Transverse colon (tissue), 4 donors: ENCODE measurements at regions not wholly inside any gene's neighbourhood (a gene's known extent, or its start where the extent isn't known, plus 50 kb on each side); places are given as distances from the start of the nearest gene placed in this dataset.

Experiments used
- DNase-seq: peaks from one replicate; pipeline ENCODE4 v3.0.0-alpha.2; 2019
- H3K27ac ChIP-seq, 4 donors: fragments of 200-600 bp; sonication (generic); 2 replicates each; pipeline ENCODE4 v1.5.1; 2016 to 2018; ENCODE audit warnings: inconsistent platforms in 4 of 4
- H3K27me3 ChIP-seq: fragments of 200-600 bp; sonication (generic); 2 replicates; pipeline ENCODE4 v1.5.1; 2017; ENCODE audit warnings: inconsistent platforms
- H3K36me3 ChIP-seq, 4 donors: fragments of 200-600 bp; sonication (generic); 2 replicates each; pipeline ENCODE4 v1.5.1; 2017 to 2019; ENCODE audit warnings: inconsistent platforms in 4 of 4
- H3K4me1 ChIP-seq, 4 donors: fragments of 200-600 bp; sonication (generic); 2 replicates each; pipeline ENCODE4 v1.5.1; 2017 to 2020; ENCODE audit warnings: inconsistent platforms in 4 of 4
- H3K4me3 ChIP-seq, 4 donors: fragments of 200-600 bp; sonication (generic); 1 replicate in 1 of 4; 2 replicates in 3 of 4; pipeline versions ENCODE4 v1.5.1 to v1.6.1; 2017 to 2019; ENCODE audit warnings: inconsistent platforms in 4 of 4
- H3K9me3 ChIP-seq, 2 donors: fragments of 200-600 bp; sonication (generic); 2 replicates each; pipeline ENCODE4 v1.5.1; 2017 to 2019; ENCODE audit warnings: inconsistent platforms in 2 of 2
- EP300 ChIP-seq: sonication (generic); formaldehyde crosslinking; IDR thresholded peaks from one replicate; pipeline ENCODE4 v1.6.1; 2017; ENCODE audit warnings: antibody characterized with exemption, low read depth
- POLR2A ChIP-seq: fragments of 450-650 bp; IDR thresholded peaks from one replicate; pipeline ENCODE4 v1.6.1; 2016; ENCODE audit warnings: antibody characterized with exemption, mild to moderate bottlenecking, moderate library complexity
- POLR2AphosphoS5 ChIP-seq, 3 donors: sonication (generic); formaldehyde crosslinking; IDR thresholded peaks; one replicate each; pipeline ENCODE4 v1.6.1; 2016; ENCODE audit warnings: antibody characterized with exemption in 3 of 3
- WGBS, 2 donors: methylation state at CpG; one replicate each; pipeline ENCODE4 v1.1.5; 2018; ENCODE audit warnings: low coverage in 1 of 2; 5-methylcytosine and 5-hydroxymethylcytosine counted together
- in situ Hi-C, 4 donors: fragments of 200-750 bp; cut with MboI; loops; one replicate each; pipeline versions ENCODE4 v1.15.0 to v1.15.1; 2017; ENCODE audit warnings: low sequenced_read_pairs in 3 of 4, low pct_ligation_motif_present in 1 of 4, low pct_unique_long_range_greater_than_20kb in 1 of 4
- intact Hi-C: fragments of 100-400 bp; cut with DNase I; formaldehyde crosslinking; loops from one replicate; pipeline ENCODE4 v1.15.1; 2023; ENCODE audit warnings: low total_unique reads
- TF ChIP-seq, protein P1 (sequence below), 5 experiments: fragments of 200-600 bp in 3 of 5; fragments of 450-650 bp in 2 of 5; sonication (generic) in 3 of 5; IDR thresholded peaks; 1 replicate in 2 of 5; 2 replicates in 3 of 5; pipeline ENCODE4 v1.5.1; 2016 to 2017; ENCODE audit warnings: antibody characterized with exemption in 5 of 5, inconsistent platforms in 3 of 5, mild to moderate bottlenecking in 2 of 5, moderate library complexity in 1 of 5

DNA sequence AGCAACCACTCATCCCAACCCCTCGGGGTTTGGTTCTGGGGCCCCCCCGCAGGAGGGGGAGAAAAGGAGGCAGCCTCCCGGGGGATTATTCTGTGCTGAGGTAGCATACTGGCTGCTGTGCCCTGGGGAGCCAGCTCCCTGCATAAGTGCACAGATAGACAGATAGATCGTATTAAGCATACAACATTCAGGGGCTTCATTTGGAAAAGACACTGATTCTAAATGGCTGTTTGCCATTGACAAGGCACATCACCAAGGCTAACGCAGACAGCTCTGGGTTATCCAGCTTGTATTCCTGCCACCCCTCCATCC, 547.9 kb downstream of the BUD13 start:
- H3K9me3 ChIP-seq, result no peaks in the 10 kb centered on the region
- H3K36me3 ChIP-seq, result no peaks in the 10 kb centered on the region
- no peaks in the 10 kb centered on the region for H3K4me1 ChIP-seq
- no peak overlapping the region for H3K4me3 ChIP-seq
- TF ChIP-seq, protein P1, sequence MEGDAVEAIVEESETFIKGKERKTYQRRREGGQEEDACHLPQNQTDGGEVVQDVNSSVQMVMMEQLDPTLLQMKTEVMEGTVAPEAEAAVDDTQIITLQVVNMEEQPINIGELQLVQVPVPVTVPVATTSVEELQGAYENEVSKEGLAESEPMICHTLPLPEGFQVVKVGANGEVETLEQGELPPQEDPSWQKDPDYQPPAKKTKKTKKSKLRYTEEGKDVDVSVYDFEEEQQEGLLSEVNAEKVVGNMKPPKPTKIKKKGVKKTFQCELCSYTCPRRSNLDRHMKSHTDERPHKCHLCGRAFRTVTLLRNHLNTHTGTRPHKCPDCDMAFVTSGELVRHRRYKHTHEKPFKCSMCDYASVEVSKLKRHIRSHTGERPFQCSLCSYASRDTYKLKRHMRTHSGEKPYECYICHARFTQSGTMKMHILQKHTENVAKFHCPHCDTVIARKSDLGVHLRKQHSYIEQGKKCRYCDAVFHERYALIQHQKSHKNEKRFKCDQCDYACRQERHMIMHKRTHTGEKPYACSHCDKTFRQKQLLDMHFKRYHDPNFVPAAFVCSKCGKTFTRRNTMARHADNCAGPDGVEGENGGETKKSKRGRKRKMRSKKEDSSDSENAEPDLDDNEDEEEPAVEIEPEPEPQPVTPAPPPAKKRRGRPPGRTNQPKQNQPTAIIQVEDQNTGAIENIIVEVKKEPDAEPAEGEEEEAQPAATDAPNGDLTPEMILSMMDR (IDR thresholded peaks at IDR 0.05), result no peak
- no peak for TF ChIP-seq POLR2A
- TF ChIP-seq POLR2AphosphoS5 (IDR thresholded peaks at IDR 0.05), result no peak
- no peak for TF ChIP-seq EP300
- H3K27ac ChIP-seq, result no peak overlapping the region
- in situ Hi-C loops, result loop anchor here in 2 of 4 donors (25.0 kb wide), 2 partner anchors 462 to 888 kb away; no protein-coding TSS in a partner anchor
- intact Hi-C loops, result no loop called here
- DNase-seq, result no peak
- 54% methylated on average over 5 of the region's 5 CpGs; no CpG with 5 or more reads in 1 of the 2 donors for WGBS, 2 donors
- no peaks in the 10 kb centered on the region for H3K27me3 ChIP-seq

DNA sequence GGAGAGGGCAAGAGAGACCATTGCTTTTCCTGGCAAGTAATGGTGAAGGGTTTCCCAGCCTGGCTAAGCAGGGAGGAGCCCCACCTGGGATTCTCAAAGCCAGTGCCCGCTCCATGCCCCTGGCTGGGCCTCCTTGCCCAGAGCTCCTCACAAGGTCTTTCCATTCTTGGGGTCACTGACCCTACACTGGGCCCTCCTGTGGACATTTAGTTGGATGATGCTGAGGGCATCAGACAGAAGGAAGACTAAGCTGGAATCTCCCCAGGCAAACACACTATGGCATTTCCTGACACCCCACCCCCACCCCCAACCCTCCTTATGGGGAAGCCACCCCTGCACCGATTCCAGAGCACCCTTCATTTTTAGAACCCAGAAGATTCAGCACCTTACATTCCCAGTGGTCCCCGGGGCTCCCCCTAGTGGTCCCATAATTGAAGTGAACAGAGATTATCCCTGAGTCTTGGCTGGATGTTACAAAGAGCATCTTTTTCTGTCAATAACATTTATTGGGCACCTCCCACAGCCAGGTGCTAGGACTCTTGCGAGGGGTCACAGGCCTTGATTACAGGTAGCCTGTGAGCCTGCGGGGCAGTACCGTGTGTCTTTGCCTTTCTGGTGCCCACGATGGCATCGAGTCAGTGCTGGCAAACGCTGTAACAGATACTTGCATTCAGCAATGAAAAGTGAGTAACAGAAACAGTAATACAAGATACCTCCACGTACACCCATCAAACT, 548.5 kb downstream of the BUD13 start:
- Histone ChIP-seq H3K27me3 (no peaks in the 10 kb centered on the region), H3K4me3 (no peak overlapping the region), H3K4me1 (no peaks in the 10 kb centered on the region), H3K27ac (no peak overlapping the region), H3K36me3 (no peaks in the 10 kb centered on the region), H3K9me3 (no peaks in the 10 kb centered on the region)
- DNase-seq, result peak; percentile 44
- in situ Hi-C loops, result loop anchor here in 1 of 4 donors (25.0 kb wide), 2 partner anchors 463 to 887 kb away; no protein-coding TSS in a partner anchor
- intact Hi-C loops, result no loop called here
- no peak for TF ChIP-seq POLR2AphosphoS5 (IDR thresholded peaks at IDR 0.05)
- TF ChIP-seq, protein P1 (IDR thresholded peaks at IDR 0.05), result peak; percentile 42 to 72 (median 64)
- TF ChIP-seq POLR2A, result no peak
- no peak for TF ChIP-seq EP300
- 45% methylated on average over 10 of the region's 10 CpGs; no CpG with 5 or more reads in 1 of the 2 donors for WGBS, 2 donors

DNA sequence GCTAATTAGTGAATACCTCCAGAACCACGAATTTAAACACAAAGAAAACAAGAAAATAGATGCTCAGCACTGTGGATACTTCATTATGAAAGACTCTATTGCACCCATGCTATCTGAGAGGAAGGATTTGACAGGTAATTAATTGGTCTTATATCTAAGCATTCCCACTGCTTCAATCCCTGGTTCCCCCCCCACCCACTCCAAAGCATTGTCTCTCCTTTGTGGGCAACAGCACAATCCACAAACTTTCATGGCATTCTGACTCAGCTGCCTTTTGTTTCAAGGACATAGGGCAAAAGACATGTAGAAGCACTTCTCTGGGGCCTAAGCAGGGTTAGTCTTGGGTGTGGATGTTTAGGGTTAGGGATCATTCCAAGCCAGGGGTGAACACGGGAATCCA, 551.4 kb downstream of the BUD13 start:
- Histone ChIP-seq H3K4me3 (no peak overlapping the region), H3K27ac (no peak overlapping the region), H3K4me1 (no peaks in the 10 kb centered on the region), H3K36me3 (no peaks in the 10 kb centered on the region), H3K9me3 (no peaks in the 10 kb centered on the region), H3K27me3 (no peaks in the 10 kb centered on the region)
- intact Hi-C loops, result no loop called here
- 55 to 76% methylated on average over 1 to 2 of the region's 2 CpGs for WGBS, 2 donors
- in situ Hi-C loops, result loop anchor here in 1 of 4 donors (25.0 kb wide), 2 partner anchors 466 to 884 kb away; no protein-coding TSS in a partner anchor
- TF ChIP-seq POLR2A (no peak), POLR2AphosphoS5 (IDR thresholded peaks at IDR 0.05) (no peak), EP300 (no peak)
- TF ChIP-seq, protein P1 (IDR thresholded peaks at IDR 0.05), result no peak
- no peak for DNase-seq

DNA sequence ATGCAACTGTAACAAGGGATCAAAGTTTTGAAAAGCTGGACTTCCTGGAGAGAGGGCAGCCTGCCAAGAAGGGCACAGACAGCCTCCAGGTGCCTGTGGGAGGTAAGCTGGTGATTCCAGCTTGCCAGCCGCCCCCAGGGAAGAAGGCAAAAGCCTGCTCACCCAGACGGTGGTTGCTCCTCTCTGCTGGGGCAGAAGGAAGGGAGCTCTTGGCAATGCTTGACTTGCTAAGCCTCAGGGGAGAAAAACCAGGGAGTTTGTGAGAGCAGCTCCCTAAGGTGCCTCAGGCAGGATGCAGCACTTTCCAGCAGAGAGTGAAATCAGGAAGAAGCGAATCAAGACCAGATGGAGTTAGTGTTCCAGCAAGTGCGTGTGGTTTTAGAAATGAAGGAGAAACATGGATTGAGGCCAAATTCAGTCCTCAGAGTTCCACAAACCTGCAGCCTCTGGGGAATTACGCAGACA, 553.6 kb downstream of the BUD13 start:
- Histone ChIP-seq H3K4me1 (no peaks in the 10 kb centered on the region), H3K9me3 (no peaks in the 10 kb centered on the region), H3K27me3 (no peaks in the 10 kb centered on the region), H3K27ac (no peak overlapping the region), H3K4me3 (no peak overlapping the region), H3K36me3 (no peaks in the 10 kb centered on the region)
- DNase-seq, result peak; percentile 20
- TF ChIP-seq, protein P1 (IDR thresholded peaks at IDR 0.05), result no peak
- no peak for TF ChIP-seq EP300
- TF ChIP-seq POLR2AphosphoS5 (IDR thresholded peaks at IDR 0.05), result no peak
- TF ChIP-seq POLR2A, result no peak
- in situ Hi-C loops (loop anchor here in 1 of 4 donors (25.0 kb wide), 2 partner anchors 468 to 882 kb away; no protein-coding TSS in a partner anchor), intact Hi-C loops (loop anchor here (5.0 kb wide), 1 partner anchor 58 kb away; no protein-coding TSS in a partner anchor)
- WGBS, 2 donors, result 29 to 44% methylated on average over 3 to 5 of the region's 5 CpGs
